Left ventricle myocardium inferior (tissue), 1 donor: ENCODE measurements at regions not wholly inside any gene's neighbourhood (a gene's known extent, or its start where the extent isn't known, plus 50 kb on each side); places are given as distances from the start of the nearest gene placed in this dataset.

Source experiments
- DNase-seq: peaks from one replicate; pipeline ENCODE4 v3.0.0-alpha.2; 2020
- H3K27ac ChIP-seq: fragments of 200-600 bp; replicated peaks from 2 replicates; pipeline ENCODE4 v1.8.0; 2021
- H3K27me3 ChIP-seq: fragments of 200-600 bp; 2 replicates; pipeline ENCODE4 v1.8.0; 2021; ENCODE audit warnings: low read depth
- H3K36me3 ChIP-seq: fragments of 200-600 bp; 2 replicates; pipeline ENCODE4 v1.8.0; 2021
- H3K4me1 ChIP-seq: fragments of 200-600 bp; 2 replicates; pipeline ENCODE4 v1.8.0; 2021
- H3K4me3 ChIP-seq: fragments of 200-600 bp; 2 replicates; pipeline ENCODE4 v1.8.0; 2021; ENCODE audit warnings: mild to moderate bottlenecking, moderate library complexity
- H3K9me3 ChIP-seq: fragments of 200-600 bp; replicated peaks from 2 replicates; pipeline ENCODE4 v1.8.0; 2021
- CTCF ChIP-seq: fragments of 200-600 bp; IDR thresholded peaks from 2 replicates; pipeline ENCODE4 v1.8.0; 2021; ENCODE audit warnings: antibody characterized with exemption, mild to moderate bottlenecking, borderline replicate concordance
- intact Hi-C: fragments of 100-400 bp; cut with micrococcal nuclease; formaldehyde crosslinking; loops from one replicate; pipeline ENCODE4 v1.11.0; 2022
- donor health status: DM: no; HTN: yes; CAD: no; lungs with severe emphysema.

GRCh38 chr7:18210377-18210776 lies 182.7 kb upstream of the PRPS1L1 start:
- peak overlapping the region; percentile 45 for H3K27ac ChIP-seq
- peaks cover 31% of the 10 kb centered on the region for H3K4me1 ChIP-seq
- no peaks in the 10 kb centered on the region for H3K36me3 ChIP-seq
- intact Hi-C loops: no loop called here
- no peak for DNase-seq
- TF ChIP-seq CTCF: no peak
- H3K27me3 ChIP-seq: no peaks in the 10 kb centered on the region
- no peaks in the 10 kb centered on the region for H3K9me3 ChIP-seq
- no peak overlapping the region for H3K4me3 ChIP-seq

DNA sequence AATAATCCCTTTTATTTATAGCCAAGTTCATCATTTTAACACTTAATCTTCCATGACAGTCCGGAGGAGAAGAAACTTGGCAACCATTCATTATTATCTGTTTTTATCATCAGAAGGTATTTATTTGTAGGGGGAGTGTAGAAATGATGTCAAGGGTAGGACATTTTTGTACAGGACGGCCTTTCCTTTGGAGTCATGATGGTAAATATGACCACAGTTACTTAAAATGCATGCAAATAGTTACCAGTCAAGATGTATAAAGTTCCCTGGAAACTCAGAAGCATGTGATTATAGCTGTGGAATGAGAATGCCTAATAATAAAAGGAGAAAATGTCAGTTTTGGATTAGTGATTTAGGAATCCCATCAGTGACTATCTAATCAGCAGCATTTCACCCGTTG lies 183.1 kb upstream of the PRPS1L1 start:
- H3K9me3 ChIP-seq: no peaks in the 10 kb centered on the region
- no peak overlapping the region for H3K4me3 ChIP-seq
- H3K27ac ChIP-seq: peak overlapping the region; percentile 45
- no peaks in the 10 kb centered on the region for H3K27me3 ChIP-seq
- H3K36me3 ChIP-seq: no peaks in the 10 kb centered on the region
- TF ChIP-seq CTCF: no peak
- peaks cover 31% of the 10 kb centered on the region for H3K4me1 ChIP-seq
- no peak for DNase-seq
- intact Hi-C loops: no loop called here

DNA sequence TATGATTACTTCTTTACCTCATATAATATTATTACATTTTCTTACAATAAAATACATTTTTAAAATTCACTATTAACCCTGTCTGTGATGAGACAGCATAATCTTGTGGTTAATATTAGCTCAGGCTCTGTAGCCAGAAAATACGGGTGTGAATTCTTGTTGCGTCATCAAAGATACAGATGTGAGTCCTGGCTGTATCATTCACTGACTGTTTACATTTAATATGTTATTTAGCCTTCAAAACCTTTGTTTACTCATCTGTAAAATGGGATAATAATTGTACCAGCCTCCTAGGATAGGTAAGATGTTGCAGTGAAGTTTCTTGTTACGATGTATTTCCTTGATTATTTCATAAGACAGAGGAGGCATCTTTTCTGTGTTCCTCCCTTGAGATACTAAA lies 184.7 kb upstream of the PRPS1L1 start:
- intact Hi-C loops: no loop called here
- no peak for TF ChIP-seq CTCF
- Histone ChIP-seq H3K27me3 (no peaks in the 10 kb centered on the region), H3K36me3 (no peaks in the 10 kb centered on the region), H3K9me3 (no peaks in the 10 kb centered on the region), H3K27ac (peak overlapping the region; percentile 45), H3K4me3 (no peak overlapping the region), H3K4me1 (peaks cover 28% of the 10 kb centered on the region)
- no peak for DNase-seq

- no peaks in the 10 kb centered on the region for H3K9me3 ChIP-seq
- H3K27ac ChIP-seq: peak overlapping the region; percentile 45
- intact Hi-C loops: no loop called here
- no peaks in the 10 kb centered on the region for H3K27me3 ChIP-seq
- no peaks in the 10 kb centered on the region for H3K36me3 ChIP-seq
- no peak for TF ChIP-seq CTCF
- DNase-seq: no peak
- peaks cover 28% of the 10 kb centered on the region for H3K4me1 ChIP-seq
- H3K4me3 ChIP-seq: no peak overlapping the region
Observed at GRCh38 chr7:18212758-18213157, 185.1 kb upstream of the PRPS1L1 start.

DNA sequence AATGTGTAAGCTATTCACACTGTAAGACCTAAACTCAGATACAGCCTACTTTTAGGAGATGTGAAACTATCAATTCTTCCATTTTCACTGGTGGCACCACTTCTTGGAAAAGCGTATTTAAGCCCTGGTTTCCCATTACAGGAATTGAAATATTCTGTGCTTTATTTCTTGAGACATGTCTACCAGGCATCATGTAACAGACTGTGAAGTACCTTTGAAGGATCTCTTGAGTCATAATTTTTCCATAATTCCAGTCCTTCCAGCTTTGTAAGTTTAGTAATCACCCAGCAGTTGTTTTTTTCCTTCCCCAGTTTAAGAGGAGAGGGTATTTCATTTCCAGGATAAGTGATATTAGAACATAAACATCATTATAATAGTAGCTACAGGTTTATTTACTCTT lies 186.0 kb upstream of the PRPS1L1 start:
- H3K36me3 ChIP-seq: no peaks in the 10 kb centered on the region
- peaks cover 28% of the 10 kb centered on the region for H3K4me1 ChIP-seq
- no peaks in the 10 kb centered on the region for H3K27me3 ChIP-seq
- intact Hi-C loops: no loop called here
- H3K9me3 ChIP-seq: no peaks in the 10 kb centered on the region
- DNase-seq: no peak
- no peak for TF ChIP-seq CTCF
- peak overlapping the region; percentile 45 for H3K27ac ChIP-seq
- no peak overlapping the region for H3K4me3 ChIP-seq

- no peak overlapping the region for H3K27ac ChIP-seq
- H3K4me1 ChIP-seq: peaks cover 27% of the 10 kb centered on the region
- H3K36me3 ChIP-seq: no peaks in the 10 kb centered on the region
- no peaks in the 10 kb centered on the region for H3K9me3 ChIP-seq
- no peak for TF ChIP-seq CTCF
- DNase-seq: no peak
- H3K4me3 ChIP-seq: no peak overlapping the region
- intact Hi-C loops: no loop called here
- no peaks in the 10 kb centered on the region for H3K27me3 ChIP-seq
Observed at GRCh38 chr7:18216270-18216669, 188.6 kb upstream of the PRPS1L1 start.
